ENCODE measurements at regions not wholly inside any gene's neighbourhood (a gene's known extent, or its start where the extent isn't known, plus 50 kb on each side); places are given as distances from the start of the nearest gene placed in this dataset.

DNA sequence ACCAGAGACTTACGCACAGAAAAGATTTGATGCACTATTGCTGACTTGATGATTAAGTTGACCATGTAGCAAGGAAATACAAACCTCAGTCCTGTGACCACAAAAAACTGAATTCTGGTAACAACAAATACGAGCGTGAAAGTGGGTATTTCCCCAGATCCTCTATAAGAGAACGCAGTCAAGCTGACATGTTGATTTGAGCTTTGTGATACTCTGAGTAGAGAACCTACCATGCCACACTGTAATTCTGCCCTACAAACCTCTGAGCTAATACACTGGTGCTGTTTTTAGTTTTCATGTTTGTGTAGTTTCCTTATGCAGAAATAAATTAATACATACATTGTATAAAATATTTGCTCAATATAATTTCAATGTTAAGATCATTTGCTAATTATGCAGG, 565.6 kb upstream of the EPHA5 start:
- TF ChIP-seq, protein P1, sequence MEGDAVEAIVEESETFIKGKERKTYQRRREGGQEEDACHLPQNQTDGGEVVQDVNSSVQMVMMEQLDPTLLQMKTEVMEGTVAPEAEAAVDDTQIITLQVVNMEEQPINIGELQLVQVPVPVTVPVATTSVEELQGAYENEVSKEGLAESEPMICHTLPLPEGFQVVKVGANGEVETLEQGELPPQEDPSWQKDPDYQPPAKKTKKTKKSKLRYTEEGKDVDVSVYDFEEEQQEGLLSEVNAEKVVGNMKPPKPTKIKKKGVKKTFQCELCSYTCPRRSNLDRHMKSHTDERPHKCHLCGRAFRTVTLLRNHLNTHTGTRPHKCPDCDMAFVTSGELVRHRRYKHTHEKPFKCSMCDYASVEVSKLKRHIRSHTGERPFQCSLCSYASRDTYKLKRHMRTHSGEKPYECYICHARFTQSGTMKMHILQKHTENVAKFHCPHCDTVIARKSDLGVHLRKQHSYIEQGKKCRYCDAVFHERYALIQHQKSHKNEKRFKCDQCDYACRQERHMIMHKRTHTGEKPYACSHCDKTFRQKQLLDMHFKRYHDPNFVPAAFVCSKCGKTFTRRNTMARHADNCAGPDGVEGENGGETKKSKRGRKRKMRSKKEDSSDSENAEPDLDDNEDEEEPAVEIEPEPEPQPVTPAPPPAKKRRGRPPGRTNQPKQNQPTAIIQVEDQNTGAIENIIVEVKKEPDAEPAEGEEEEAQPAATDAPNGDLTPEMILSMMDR (conservative IDR thresholded peaks at IDR 0.05; ENCODE audit: low read length): no peak
- TF ChIP-seq EZH2phosphoT487 (IDR thresholded peaks at IDR 0.05; ENCODE audit: borderline replicate concordance, low read depth, low read length): no peak

Data from OCI-LY7 (cell line).